ENCODE measurements at regions not wholly inside any gene's neighbourhood (a gene's known extent, or its start where the extent isn't known, plus 50 kb on each side); places are given as distances from the start of the nearest gene placed in this dataset.

- TF ChIP-seq, protein P1, sequence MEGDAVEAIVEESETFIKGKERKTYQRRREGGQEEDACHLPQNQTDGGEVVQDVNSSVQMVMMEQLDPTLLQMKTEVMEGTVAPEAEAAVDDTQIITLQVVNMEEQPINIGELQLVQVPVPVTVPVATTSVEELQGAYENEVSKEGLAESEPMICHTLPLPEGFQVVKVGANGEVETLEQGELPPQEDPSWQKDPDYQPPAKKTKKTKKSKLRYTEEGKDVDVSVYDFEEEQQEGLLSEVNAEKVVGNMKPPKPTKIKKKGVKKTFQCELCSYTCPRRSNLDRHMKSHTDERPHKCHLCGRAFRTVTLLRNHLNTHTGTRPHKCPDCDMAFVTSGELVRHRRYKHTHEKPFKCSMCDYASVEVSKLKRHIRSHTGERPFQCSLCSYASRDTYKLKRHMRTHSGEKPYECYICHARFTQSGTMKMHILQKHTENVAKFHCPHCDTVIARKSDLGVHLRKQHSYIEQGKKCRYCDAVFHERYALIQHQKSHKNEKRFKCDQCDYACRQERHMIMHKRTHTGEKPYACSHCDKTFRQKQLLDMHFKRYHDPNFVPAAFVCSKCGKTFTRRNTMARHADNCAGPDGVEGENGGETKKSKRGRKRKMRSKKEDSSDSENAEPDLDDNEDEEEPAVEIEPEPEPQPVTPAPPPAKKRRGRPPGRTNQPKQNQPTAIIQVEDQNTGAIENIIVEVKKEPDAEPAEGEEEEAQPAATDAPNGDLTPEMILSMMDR (IDR thresholded peaks at IDR 0.05; ENCODE audit: extremely low read depth in 1 of 2, insufficient read depth in 1 of 2, low read depth in 1 of 2, low read length in 2 of 2): no peak
- TF ChIP-seq POLR2AphosphoS5 (IDR thresholded peaks at IDR 0.05; ENCODE audit: insufficient read depth, low read depth, low read length): no peak
- no peak for TF ChIP-seq EZH2 (IDR thresholded peaks at IDR 0.05; ENCODE audit: borderline replicate concordance, low read depth, low read length, severe bottlenecking)
- TF ChIP-seq MAX (IDR thresholded peaks at IDR 0.05; ENCODE audit: insufficient read depth, insufficient read length): no peak
- no peak for TF ChIP-seq POLR2A (IDR thresholded peaks at IDR 0.05; ENCODE audit: low read depth, low read length)
- TF ChIP-seq MYC (IDR thresholded peaks at IDR 0.05; ENCODE audit: low read depth, low read length): no peak
- no peak for TF ChIP-seq GATA2 (IDR thresholded peaks at IDR 0.05; ENCODE audit: insufficient read depth, insufficient read length, low read depth, low read length)
- TF ChIP-seq JUN (IDR thresholded peaks at IDR 0.05; ENCODE audit: borderline replicate concordance, insufficient read depth, insufficient read length, low read depth): no peak
- TF ChIP-seq FOS (IDR thresholded peaks at IDR 0.05; ENCODE audit: borderline replicate concordance, insufficient read depth, low read length): no peak
Observed at GRCh38 chr13:107864543-107865317, 350.6 kb downstream of the LIG4 start.
